ENCODE measurements at regions not wholly inside any gene's neighbourhood (a gene's known extent, or its start where the extent isn't known, plus 50 kb on each side); places are given as distances from the start of the nearest gene placed in this dataset.

DNA sequence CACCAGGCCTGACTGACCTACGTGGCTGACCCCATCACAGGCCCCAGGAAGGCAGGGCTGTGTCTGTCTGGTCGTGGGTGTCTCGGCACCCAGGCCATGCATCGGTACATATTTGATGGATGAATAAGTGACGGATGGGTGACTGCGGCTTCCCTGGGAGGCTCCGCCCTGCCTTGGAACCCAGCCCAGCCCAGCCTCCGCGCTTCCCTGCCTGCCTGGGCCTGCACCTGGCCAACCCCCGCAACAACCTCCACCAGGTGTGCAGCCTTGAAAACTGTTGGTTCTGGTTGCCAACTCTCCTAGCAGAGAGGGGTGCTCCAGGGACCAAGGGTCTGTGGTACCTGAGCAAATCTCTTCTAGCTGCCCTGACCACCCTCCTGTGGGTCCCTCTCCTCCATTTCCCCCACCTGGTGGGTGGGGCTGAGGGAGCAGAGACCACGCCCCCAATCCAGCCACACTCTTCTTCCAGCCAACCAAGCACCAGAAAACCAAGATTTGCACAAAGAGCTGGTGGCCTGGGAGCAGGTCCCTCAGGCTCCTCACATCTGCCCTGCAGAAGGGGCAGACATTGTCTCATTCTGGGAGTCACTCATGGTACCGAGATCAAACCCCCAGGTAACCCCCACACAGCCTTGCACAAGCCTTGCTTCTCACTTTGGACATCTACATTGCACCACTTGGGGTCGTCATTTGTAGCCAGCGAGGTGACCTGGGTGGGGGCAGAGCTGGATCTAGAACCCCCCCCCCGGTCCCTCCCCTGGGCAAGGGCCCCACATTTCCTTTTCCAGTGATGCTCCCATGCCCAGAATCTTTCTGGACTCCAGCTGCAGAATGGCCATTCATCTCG, 100.6 kb upstream of the IER5L start:
- TF ChIP-seq GATA2 (IDR thresholded peaks at IDR 0.05; ENCODE audit: low read depth, low read length) (no peak), GATA3 (IDR thresholded peaks at IDR 0.05; ENCODE audit: low read depth, low read length) (no peak)

All from SH-SY5Y (cell line).